ENCODE measurements at regions not wholly inside any gene's neighbourhood (a gene's known extent, or its start where the extent isn't known, plus 50 kb on each side); places are given as distances from the start of the nearest gene placed in this dataset.

GRCh38 chrX:1020634-1021166 lies 191.7 kb downstream of the CRLF2 start:
- TF ChIP-seq, protein P1, sequence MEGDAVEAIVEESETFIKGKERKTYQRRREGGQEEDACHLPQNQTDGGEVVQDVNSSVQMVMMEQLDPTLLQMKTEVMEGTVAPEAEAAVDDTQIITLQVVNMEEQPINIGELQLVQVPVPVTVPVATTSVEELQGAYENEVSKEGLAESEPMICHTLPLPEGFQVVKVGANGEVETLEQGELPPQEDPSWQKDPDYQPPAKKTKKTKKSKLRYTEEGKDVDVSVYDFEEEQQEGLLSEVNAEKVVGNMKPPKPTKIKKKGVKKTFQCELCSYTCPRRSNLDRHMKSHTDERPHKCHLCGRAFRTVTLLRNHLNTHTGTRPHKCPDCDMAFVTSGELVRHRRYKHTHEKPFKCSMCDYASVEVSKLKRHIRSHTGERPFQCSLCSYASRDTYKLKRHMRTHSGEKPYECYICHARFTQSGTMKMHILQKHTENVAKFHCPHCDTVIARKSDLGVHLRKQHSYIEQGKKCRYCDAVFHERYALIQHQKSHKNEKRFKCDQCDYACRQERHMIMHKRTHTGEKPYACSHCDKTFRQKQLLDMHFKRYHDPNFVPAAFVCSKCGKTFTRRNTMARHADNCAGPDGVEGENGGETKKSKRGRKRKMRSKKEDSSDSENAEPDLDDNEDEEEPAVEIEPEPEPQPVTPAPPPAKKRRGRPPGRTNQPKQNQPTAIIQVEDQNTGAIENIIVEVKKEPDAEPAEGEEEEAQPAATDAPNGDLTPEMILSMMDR (conservative IDR thresholded peaks at IDR 0.05; ENCODE audit: low read length), result no peak
- TF ChIP-seq EZH2phosphoT487 (IDR thresholded peaks at IDR 0.05; ENCODE audit: borderline replicate concordance), result no peak

Measured in Loucy (cell line).